ENCODE measurements at regions not wholly inside any gene's neighbourhood (a gene's known extent, or its start where the extent isn't known, plus 50 kb on each side); places are given as distances from the start of the nearest gene placed in this dataset.

DNA sequence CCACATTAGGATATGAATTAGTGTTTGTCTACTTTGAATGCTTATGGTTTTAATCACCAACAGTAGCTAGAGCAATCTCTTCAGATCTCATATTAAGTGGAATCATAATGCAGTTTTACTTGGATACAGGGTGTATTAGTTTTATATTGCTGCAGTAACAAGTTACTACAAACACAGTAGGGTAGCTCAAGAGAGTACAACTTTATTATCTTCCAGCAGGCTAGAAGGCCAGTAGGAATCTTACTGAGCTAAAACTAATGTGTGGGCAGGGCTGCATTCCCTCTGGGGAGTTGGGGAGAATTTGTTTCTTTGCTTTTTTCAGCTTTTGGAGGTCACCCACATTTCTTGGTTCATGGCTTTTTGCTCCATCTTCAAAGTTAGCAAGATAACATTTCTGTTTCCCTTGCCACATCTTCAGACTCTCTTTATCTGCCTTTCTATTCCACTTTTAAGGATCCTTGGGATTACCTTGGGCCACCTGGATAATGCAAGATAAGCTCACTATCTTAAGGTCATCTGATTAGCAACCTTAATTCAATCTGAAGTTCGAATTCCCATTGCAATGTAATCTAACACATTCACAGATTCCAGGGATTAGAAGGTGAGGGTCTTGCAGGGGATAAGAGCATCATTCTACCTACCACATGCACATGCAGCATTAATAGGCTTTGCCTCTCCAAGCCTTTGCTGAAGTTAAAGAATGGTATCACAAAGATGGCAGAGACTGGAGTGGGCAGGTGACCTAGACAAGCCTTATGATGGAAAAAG is 134.1 kb upstream of the SLC10A2 start (continued):
- TF ChIP-seq RNF2 (IDR thresholded peaks at IDR 0.05; ENCODE audit: borderline replicate concordance, low read depth, low read length, missing control alignments, poor library complexity, severe bottlenecking): no peak
- TF ChIP-seq CBX5 (IDR thresholded peaks at IDR 0.05; ENCODE audit: low read depth, low read length): no peak
- no peak for TF ChIP-seq TAF1 (IDR thresholded peaks at IDR 0.05; ENCODE audit: low read depth, low read length)
- no peak for TF ChIP-seq CHD2 (IDR thresholded peaks at IDR 0.05; ENCODE audit: low read length)
- no peak for TF ChIP-seq EZH2 (IDR thresholded peaks at IDR 0.05; ENCODE audit: low read depth, low read length, severe bottlenecking)
- no peak for TF ChIP-seq BACH1 (IDR thresholded peaks at IDR 0.05; ENCODE audit: low read length)
- TF ChIP-seq POU5F1 (IDR thresholded peaks at IDR 0.05; ENCODE audit: low read depth, low read length): no peak
- TF ChIP-seq RFX5 (IDR thresholded peaks at IDR 0.05; ENCODE audit: borderline replicate concordance, low read depth, low read length): no peak
- TF ChIP-seq NRF1 (IDR thresholded peaks at IDR 0.05; ENCODE audit: low read depth, low read length): no peak
